Islet of Langerhans (tissue), 1 donor: ENCODE measurements at regions not wholly inside any gene's neighbourhood (a gene's known extent, or its start where the extent isn't known, plus 50 kb on each side); places are given as distances from the start of the nearest gene placed in this dataset.

ENCODE experiments used
- FAIRE-seq: peaks from one replicate; lab custom pipeline; 2011; peaks lifted over from hg19 to GRCh38; lab: Jason Lieb, UNC

GRCh38 chr2:216575465-216575864 is 57.8 kb upstream of the IGFBP2 start:
- no peak for FAIRE-seq

- no peak for FAIRE-seq
These were observed 56.6 kb upstream of the IGFBP2 start for GRCh38 chr2:216576616-216577015.

- FAIRE-seq: no peak
These were observed 54.9 kb upstream of the IGFBP2 start for GRCh38 chr2:216578325-216578724.

- FAIRE-seq: no peak
These were observed 50.1 kb upstream of the IGFBP2 start for GRCh38 chr2:216583147-216583546.
